ENCODE measurements at regions not wholly inside any gene's neighbourhood (a gene's known extent, or its start where the extent isn't known, plus 50 kb on each side); places are given as distances from the start of the nearest gene placed in this dataset.
"Not testable (repeated sequence)": the region's sequence is repeated elsewhere in the genome, so short reads cannot be mapped to it uniquely, and the experiment has no call there.

DNA sequence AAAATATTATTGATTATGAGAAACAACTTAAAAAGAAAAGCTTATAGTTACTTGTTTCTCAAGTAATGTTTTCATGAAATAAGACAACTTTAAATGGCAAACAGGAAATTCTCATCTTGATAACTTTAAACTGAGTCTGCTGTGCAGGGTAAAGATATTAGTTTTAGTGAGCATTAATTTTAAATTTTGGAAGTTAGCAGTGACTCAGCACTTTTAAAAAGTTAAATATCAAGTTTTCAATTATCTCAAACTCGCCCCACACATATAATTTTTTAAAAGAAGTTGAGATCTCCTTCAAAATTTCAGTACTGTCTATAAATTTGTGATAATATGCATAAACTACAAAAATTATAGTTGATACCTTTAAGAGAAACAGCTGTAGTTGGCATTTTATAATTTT lies 337.3 kb upstream of the NT5E start:
- no peak for DNase-seq (ENCODE audit: low spot score in 2 of 2)
- no peak for FAIRE-seq

DNA sequence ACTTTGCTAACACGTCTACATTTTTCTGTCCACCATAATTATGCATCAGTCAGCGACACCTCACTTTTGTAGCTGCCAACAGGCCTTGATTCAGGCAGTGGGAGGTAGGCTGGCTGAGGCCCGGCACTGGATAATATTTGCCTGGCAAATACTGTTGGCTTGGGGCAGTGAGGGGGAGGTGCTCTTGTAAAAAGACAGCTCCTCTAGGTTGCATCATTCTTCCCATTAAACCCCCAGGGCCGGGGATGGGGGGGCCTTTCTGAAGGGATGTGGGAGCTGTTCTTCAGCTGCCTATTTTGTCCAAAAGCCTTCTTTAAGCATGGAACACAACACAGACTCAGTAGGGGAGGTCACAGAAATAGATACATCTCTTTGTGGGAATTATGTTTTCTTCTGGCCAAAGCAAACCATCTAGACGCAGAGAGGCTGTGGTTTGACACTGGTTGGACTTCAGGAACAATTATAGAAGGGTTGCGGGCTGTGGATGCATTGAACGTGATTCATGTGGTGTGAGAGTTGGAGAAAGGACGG lies 338.3 kb upstream of the NT5E start:
- DNase-seq (ENCODE audit: low spot score in 2 of 2): no peak
- no peak for FAIRE-seq

DNA sequence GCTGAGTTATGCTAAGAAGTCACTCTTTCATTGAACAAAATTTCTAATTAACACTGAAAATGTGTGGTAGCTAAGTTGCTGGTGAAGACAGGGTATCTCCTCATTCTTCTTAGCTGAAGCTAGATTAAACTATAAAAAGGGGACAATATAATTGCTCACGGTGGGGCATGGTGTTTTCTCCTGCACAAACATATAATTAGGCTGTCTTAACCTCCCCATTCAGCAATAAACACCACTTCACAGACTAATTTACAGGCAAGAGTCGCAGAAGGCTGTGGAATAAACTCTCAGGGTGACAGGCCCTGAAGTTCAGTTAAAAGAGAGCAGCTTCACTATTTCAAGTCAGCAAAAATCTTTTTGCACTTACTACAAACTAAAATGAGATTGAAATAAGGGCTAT lies 338.9 kb upstream of the NT5E start:
- no peak for FAIRE-seq

DNA sequence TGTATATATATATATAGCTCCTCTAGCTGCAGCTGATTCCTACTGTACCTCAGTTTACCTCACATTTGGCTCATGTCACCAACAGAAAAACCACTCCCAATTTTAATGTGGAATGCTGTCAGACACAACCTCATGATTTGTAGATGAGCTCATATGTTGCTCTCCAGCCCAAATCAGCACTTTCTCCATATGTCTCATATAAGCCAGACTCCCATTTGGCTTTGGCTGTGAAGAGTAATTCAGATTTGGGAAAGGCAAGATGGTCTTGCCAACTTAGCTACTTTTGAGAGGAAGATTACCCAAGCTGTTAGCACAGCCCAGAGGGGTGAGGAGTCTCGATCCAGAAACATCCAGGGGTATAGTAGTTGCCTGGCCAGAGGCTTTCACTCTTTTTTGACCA lies 342.2 kb upstream of the NT5E start:
- FAIRE-seq (no peak), DNase-seq (ENCODE audit: low spot score in 2 of 2) (no peak)

More for the DNA sequence above, 338.9 kb upstream of the NT5E start:
- DNase-seq (ENCODE audit: low spot score in 2 of 2): no peak

DNA sequence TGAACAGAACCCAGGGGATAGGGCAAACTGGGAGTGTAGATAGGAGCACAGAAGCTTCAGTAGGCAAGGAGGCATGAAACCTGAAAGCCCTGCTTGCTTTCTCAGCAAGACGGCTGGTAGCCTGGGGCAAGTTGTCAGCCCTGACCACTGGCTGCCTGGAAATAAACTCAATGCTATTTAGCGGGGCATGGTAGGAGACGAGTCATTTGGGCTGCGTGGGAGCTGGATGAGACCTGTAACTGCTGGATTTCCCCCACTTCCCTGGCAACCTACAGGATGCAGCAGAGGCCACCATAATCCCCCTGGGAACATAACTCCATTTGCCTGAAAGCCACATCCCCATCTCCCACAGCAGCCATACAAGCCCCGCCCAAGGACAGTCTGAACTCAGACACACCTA lies 332.6 kb upstream of the TBX18 start:
- FAIRE-seq (no peak), DNase-seq (ENCODE audit: low spot score in 2 of 2) (no peak)

DNA sequence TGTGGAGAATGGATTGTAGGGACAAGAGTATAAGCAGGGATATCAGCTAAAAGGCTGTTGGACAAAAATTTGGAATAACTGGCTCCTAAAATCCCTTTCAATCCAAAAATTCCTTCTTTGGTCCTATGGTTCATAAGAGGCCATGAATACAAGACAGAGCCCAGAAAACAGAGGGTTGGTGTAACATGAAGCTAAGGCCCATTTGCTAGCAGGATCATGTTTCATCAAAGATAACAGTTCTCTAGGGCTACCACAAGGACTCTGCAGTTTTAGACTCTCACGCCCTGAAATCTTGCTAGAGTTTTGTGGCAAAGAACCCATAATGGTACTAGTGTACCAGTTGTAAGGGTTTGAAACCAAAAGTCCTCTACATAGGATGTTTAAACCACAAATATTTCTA lies 327.8 kb upstream of the TBX18 start:
- DNase-seq (ENCODE audit: low spot score in 2 of 2): no peak
- no peak for FAIRE-seq

DNA sequence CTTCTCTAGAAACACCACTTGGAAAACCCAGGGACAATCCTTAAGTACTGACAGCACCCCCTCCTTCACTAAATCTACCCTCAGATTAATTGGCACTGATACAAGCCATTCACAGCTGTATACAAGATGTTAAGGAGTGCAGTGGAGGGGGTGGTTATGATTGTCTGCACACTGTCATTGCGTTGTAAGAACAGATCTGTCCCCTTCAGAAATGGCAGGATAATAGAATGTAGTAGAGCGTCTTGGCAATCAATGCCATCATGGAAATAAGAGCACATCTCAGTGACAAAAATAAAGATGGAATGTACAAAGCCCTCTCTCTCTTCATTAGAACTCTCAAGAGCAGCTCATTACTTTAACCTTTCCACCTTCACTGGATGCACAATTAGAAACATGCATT lies 324.9 kb upstream of the TBX18 start:
- FAIRE-seq (no peak), DNase-seq (ENCODE audit: low spot score in 2 of 2) (no peak)

DNA sequence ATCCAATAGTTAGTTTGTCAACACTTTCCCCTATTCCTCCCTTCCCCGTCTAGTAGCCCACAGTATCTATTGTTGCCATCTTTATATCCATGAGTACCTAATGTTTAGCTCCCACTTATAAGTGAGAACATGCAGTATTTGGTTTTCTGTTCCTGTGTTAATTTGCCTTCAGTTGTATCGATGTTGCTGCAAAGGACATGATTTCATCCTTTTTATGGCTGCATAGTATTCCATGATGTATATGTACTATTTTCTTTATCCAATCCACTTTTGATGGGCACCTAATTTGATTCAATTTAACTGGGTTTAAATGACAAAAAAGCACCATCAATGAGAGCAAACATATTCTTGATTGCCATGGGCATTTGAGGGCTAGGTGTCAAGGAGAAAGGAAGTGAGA lies 321.5 kb upstream of the TBX18 start:
- no peak for FAIRE-seq
- DNase-seq (ENCODE audit: low spot score in 2 of 2): no peak

DNA sequence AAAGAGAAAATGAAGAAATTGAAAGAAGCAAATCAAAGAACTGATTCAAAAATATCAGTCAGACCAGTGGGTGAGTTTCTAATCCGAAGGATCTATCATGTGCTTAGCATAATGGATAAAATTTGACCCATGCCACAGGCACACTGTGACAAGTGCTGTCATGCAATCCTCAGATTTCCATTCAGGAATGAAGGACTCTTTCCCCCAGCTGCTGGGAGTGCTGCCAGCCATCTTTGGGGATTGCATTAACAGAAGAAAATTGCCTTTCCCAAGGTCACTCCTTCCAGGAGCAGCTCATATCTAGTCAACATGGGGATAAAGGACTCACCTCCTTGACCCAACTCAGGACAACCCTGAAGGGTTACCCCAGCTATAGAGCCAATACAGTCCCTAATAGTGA lies 316.7 kb upstream of the TBX18 start:
- no peak for FAIRE-seq
- DNase-seq (ENCODE audit: low spot score in 2 of 2): no peak

DNA sequence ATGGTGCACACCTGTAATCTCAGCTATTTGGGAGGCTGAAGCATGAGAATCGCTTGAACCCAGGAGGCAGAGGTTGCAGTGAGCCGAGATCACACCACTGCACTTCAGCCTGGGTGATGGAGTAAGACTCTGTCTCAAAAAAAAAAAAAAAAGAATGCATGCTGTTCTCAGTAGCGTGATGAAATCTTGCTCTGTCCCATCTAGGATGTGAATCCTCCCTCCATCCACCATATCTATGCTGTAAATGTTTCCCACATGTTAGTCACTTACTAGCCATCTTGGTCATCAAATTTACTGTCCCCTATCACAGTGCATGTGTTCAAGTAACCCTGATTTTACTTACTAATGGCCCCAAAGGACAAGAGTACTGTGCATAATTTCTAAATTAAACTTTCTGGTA lies 315.4 kb upstream of the TBX18 start:
- FAIRE-seq: no peak
- DNase-seq (ENCODE audit: low spot score in 2 of 2): no peak

DNA sequence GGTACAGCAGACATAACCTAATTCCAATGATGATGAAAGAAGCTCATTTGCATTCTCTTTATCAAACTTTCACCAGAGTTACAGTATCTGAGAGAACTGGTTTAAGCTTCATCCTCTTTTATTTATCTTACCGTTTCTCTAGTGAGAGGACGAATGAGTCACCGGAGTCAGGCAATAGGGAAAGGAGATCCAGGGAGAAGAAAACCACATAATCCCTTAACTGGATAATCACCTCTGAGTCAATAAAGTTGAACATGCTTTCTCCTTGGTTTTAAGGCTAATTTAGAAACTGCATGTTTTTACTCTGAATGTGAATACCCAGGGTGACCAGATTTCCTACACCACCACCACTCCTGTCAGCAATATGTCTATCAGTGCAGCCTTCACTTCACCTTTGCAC lies 313.7 kb upstream of the TBX18 start:
- no peak for FAIRE-seq
- DNase-seq (ENCODE audit: low spot score in 2 of 2): no peak

DNA sequence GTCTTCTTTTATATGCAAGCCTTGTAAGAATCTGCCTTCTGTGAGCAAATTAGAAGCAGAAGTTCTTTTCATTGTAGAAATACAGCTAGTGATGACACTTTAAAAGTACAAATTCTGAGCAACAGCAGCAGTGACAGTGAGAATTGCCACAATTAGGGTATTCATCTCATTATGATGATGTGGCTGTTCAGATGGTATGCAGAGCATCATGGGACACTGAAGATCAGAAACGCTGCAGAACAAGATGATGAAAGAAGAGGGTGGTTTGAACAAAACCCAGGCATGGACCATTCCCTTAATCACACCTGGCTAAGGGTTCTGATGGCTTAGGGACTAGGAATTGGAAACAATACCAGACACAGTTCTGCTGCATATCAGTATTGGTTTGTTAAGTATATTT lies 312.7 kb upstream of the TBX18 start:
- FAIRE-seq (no peak), DNase-seq (ENCODE audit: low spot score in 2 of 2) (no peak)

DNA sequence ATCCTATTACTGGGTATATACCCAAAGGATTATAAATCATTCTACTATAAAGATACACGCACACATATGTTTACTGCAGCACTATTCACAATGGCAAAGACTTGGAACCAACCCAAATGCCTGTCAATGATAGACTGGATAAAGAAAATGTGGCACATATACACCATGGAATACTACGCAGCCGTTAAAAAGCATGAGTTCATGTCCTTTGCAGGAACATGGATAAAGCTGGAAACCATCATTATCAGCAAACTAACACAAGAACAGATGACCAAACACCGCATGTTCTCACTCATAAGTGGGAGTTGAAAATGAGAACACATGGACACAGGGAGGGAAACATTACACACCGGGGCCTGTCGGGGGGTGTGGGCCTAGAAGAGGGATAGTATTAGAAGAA lies 307.4 kb upstream of the TBX18 start:
- FAIRE-seq: not testable (repeated sequence)

DNA sequence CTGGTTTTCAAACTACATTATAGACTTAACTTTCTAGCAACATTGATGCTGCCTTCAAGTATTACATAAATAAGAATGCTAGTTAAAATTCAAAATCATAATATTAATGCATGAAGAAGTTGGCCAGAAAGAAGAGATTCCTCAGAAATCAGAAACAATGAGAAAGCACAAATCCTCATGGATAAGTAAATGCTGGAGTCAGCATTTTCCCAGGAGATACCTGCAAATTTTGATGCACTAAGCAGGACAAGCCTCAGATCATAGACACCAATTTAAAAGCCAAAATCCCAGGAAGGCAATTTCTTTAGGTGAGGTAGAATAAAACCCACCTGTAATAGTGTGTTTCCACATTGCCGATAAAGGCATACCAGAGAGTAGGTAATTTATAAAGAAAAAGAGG lies 305.2 kb upstream of the TBX18 start:
- no peak for FAIRE-seq
- no peak for DNase-seq (ENCODE audit: low spot score in 2 of 2)

More for the DNA sequence above, 307.4 kb upstream of the TBX18 start:
- not testable (repeated sequence) for DNase-seq (ENCODE audit: low spot score in 2 of 2)

DNA sequence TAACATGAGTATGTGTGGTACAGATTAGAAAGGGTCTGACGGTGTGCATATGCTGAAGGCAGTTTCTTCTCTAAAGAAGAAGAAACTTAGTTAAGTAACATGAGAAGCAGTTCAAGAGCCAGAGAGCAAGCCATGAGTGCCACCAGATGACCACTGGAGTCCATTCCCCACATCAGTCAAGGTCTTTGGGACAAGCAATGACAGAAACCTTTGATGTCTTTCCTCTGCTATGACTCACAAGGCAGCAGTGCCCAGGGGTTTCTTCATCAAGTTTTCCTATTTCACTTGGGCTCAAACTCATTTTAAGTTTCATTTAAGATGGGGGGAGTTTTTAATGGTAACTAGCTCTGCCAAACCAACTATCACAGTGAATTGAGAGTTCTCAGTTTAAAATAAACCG lies 303.8 kb upstream of the TBX18 start:
- no peak for DNase-seq (ENCODE audit: low spot score in 2 of 2)
- FAIRE-seq: no peak

DNA sequence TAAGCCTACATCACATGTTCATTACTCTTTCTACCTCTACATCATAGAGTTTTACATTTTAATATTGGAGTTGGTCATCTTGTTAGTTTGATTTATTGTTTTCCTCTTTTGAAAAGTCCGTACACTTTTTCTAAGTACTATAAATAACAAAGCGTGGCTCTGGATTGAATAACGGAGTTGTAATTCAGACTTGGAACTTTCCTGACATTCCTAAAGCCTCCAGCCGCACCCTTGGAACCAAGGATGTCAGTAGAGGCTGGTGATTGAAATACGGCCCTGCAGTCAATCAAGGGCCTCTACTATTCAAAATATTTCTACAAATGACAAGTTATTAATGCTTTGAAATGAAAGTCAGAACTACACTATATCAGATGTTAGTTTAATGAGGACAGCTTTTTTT lies 301.9 kb upstream of the TBX18 start:
- no peak for DNase-seq (ENCODE audit: low spot score in 2 of 2)
- no peak for FAIRE-seq

DNA sequence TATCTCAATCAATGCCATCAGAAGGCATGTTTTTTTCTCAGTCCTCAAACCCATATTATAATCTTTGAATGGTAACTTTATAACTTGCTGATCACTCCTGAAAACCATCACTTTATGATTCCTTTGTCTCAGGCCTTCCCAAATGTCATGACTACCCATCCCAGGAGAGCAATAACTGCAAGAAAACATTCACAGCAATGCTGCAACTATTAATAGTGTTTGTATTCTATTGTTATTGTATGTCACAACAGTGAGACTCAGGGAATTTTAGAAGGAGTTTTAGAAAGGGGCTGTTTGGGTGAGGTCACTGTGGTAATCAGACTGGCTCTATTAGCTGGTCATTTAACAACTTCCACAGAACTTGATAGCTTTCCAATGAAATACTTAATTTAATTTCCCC lies 301.4 kb upstream of the TBX18 start:
- no peak for FAIRE-seq
- no peak for DNase-seq (ENCODE audit: low spot score in 2 of 2)

DNA sequence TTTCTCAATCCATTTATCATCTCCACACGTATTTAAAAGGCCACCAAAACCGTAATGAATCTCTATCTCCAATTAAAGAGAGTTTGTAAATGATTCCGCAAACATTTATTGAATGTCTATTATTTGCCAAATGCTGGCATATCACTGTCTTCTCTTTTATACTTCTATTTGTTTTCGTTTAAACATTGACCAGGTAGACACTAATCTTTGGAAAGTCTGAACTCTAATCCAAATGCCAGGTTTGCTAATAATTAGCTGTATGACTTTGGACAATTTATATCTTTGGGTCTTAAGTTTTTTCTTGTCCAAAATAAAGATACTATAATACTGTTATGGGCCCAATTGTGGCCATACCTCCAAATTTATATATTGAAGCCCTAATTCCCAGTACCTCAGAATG lies 299.2 kb upstream of the TBX18 start:
- FAIRE-seq (no peak), DNase-seq (ENCODE audit: low spot score in 2 of 2) (no peak)

DNA sequence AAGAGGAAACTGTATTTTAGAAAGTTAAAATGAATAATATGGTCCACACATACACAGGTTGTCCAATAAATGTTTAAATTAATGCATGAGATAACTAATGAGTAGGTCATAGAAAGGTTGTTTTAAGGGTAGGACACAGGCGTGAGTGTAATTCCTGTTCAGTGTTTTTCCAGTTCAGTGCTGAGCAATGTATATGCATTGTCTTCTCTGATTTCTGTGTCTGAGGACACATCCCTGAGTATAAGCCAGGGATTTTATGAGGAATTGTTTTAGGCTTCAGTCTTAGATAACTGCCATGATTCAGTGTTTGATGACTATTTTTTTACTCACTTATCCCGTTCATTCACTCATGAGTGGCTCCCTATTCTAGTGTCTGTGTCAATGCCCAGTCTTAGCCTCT lies 298.5 kb upstream of the TBX18 start:
- no peak for DNase-seq (ENCODE audit: low spot score in 2 of 2)
- FAIRE-seq: no peak

DNA sequence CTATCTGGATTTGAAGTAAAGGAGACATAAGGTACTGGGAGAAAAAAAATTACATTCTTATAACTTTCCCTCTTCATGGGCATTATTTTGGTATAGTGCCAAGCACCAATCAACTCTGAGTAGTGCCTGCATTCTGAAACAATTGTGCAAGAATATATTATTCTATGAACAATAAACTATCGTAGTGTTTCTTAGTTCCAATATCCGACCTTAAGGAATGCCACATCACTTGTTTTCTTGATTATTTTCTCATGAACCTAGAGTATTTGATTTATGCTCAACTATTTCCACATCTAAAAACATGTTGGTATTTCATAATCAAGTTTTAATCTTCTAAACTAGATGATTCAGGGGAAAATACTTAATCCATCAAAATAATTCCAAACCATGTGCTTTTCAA lies 294.4 kb upstream of the TBX18 start:
- DNase-seq (ENCODE audit: low spot score in 2 of 2) (no peak), FAIRE-seq (no peak)

DNA sequence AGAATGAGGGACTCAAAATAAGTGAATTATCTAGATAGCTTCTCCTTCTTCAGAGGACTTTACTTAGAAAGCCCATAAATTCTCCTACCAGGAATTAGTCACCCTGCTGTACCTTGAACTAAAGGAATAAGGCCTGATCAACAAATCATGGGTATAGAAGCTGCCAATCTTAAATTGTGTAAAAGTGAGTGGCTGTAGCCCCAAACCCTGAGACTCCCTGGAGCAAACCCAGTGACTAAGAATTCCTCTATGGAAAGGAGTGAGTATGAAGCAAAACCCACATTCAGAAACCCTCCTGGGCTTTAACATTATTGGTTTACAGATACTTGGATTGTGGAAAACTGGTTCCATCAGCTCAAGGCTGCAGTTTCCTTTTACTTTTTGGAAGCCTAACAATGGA lies 285.8 kb upstream of the TBX18 start:
- FAIRE-seq (no peak), DNase-seq (ENCODE audit: low spot score in 2 of 2) (no peak)

DNA sequence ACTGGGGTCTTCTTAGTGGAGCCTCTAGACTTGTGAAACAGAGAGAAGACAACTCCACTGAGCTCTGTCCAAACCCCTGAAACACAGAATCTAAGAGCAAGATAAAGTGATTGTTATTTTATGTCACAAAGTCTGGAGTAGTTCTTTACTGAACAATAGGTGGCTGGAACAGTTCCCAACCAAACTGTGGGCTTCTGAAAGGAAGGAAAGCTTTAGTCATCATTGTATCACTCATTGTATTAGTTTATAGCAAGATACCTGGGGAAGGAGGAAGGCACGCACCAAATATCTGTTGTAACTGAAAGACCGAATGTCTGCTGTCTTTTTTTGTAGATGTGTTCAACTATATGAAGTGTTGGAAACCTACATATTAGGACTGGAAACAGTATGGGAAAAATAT lies 284.9 kb upstream of the TBX18 start:
- FAIRE-seq: no peak
- DNase-seq (ENCODE audit: low spot score in 2 of 2): no peak

DNA sequence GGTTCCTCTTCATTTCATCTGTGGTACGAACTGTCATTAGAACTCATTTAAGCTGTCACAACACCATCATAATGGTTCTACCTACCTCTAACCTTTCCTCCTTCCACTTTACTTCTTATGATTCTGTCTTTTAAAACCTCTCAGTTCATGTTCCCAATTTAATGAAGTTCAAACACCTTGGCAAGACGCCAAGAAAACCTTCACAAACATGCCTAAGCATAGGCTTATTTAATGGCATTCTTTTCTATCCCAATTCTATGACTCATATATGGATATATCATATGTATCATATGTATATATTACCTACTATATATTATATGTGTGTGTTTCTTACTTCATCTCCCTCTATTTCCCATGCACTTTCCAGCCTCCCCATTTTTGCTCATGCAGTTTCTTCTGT lies 283.4 kb upstream of the TBX18 start:
- DNase-seq (ENCODE audit: low spot score in 2 of 2): no peak
- FAIRE-seq: no peak
